ENCODE measurements at regions not wholly inside any gene's neighbourhood (a gene's known extent, or its start where the extent isn't known, plus 50 kb on each side); places are given as distances from the start of the nearest gene placed in this dataset.
A peak's percentile ranks its signal among the peaks of the same experiment; 100 is the strongest.

GRCh38 chr11:119545978-119546915 lies 123.3 kb upstream of the THY1 start:
- DNase-seq = no peak

DNA sequence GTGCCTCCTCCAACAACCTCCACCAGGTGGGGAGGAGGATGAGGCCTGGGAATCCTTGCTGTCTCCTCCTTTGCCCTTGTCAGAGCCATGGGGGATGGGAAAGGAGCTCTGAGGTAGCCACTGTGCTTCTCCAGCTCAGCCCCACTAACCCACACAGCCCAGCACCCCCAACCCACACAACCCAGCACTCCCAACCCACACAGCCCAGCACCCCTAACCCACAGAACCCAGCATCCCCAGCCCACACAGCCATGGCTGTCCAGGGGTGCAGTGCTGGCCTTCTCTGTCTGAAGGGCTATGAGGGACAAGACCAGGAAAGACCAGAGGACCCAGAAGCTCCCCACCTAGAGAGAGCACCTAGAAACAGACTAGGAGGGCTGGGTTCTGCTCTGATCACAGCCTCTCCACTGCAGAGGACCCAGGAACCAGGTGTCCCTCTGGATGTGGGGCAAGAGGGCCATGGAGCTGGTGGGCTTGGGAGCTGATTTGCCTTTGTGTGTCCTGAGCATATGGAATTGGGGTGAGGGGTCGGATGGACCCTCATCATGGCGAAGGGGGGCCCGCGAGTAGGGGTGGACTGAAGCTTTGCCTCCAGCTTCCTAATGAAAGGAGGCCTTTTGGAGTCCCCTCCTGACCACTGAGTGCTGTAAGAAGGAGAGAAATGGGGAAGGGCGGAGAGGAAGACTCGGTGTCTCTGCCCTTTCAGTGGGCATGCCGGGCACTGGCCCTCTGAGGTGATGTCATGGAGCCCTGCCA lies 117.6 kb upstream of the THY1 start:
- no peak for DNase-seq

DNA sequence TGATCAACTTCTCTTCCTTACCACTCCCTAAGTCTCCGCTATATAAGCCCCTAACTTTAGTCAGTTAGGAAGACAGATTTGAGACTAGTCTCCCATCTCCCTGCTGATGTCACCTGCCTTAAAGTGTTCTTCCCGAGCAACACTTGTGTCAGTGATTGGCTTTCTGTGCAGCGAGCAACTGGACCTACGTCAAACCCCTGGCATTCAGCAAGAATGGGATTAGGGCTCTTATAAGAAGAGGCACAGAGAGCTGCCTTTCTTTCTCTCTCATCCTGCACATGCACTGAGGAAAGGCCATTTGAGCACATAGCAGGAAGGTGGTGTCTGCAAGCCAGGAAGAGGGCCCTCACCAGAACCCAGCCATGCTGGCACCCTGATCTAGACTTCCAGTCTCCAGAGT lies 116.6 kb upstream of the THY1 start:
- DNase-seq = no peak

GRCh38 chr11:119538753-119539152 lies 115.8 kb upstream of the THY1 start:
- DNase-seq = no peak

DNA sequence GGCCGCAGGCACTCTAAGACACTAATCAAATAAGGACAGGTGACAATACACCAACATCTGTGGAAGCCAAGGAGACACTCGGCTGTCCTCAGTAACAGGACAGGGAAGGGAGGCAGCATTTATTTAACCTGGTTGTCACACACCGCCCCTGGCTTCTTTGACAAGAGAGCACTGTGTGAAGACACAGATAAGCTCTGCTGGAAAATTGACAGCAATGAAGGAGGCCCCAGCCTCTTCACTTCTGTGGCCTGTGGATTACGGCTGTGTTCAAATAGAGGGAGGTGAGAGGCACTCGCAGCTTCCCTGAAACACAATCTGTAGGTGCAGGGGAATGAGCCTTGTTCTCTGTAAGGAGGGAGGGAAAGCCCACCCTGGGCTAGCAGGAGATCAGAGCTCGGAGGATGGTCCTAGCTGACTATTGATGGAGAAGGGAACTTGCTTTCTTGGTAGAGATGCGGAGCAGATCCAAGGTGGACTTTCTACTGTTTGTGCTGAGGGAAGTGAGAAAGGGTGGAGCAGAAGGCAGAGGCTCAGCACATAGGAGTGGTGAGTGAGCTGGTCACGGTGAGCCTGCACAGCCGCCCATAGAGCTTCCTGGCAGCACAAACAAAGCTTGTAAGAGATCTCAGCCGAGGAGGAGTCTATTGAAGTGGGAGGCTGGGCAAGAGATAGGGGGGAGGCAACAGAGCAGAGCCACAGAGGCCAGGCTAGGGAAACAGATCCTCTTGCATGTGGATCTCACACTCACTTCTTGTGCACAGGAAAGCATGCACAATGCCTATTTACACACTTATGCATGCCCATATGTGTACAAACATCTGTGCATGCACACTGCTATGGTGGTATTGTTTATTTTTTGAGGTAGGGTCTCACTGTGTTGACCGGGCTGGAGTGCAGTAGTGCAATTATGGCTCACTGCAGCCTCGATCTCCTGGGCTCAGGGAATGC lies 114.6 kb upstream of the THY1 start:
- no peak for DNase-seq

GRCh38 chr11:119536801-119537200 lies 113.8 kb upstream of the THY1 start:
- DNase-seq = no peak

DNA sequence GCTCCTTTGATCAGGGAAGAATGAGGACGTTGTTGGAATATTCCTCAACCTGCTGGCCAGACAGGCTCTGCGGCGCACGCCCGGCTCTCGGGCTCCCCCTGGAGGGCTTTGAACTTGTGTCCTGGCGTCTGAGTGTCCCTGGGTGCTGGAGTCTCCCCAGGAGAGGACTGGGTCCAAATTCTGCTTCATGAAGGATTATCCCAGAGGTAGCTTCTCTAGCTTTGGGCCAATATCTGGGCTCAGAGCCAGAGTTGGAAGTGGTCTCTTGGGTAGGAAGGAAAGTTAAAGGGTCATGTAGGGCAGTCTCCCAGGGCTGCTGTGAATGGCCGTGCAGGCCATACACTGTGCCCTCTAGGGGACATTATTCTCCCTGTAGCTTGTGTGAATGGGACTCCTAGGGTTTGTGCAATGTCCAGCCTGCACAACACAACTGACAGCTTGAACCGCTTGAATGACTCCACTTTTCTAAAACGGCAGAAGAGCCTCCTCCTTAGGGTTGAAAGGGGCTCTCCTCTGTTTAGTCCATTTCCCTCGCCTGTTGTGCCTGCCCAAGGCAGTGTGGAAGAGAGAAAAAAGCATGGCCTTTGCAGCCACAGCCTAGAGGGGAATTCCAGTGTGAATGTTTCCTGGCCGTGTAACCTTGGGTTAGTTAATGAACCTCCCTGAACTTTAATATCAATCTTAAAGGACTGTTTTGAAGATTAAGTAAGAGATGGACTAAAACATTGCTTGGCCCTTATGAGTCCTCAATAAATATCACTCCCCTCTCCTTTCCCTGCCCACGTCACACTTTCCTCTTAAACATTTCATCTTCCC lies 111.2 kb upstream of the THY1 start:
- peak; percentile 44 to 67 for DNase-seq

- no peak for DNase-seq
These were observed 110.5 kb upstream of the THY1 start for GRCh38 chr11:119533462-119533861.

DNA sequence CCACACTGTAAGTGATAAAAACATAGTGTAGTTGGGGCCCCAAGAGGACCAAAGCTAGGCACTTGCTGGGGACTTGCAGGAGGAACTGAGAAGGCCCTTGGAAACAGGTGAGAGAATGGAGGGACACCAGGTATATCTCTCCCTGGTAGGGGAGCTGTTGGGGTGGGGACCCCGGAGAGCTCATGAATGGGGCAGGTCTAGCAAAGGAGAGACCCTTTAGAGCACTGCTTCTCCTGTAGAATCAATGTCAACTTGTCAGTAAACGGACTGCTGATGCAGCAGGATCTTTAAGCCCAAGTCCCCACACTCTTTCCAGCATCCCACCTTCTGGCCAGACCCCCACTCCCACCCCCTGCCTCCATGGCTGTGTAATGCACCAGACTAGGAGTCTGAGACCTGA lies 109.6 kb upstream of the THY1 start:
- DNase-seq = no peak

GRCh38 chr11:119531623-119532022 lies 108.7 kb upstream of the THY1 start:
- no peak for DNase-seq

- no peak for DNase-seq
These were observed 108.1 kb upstream of the THY1 start for GRCh38 chr11:119531056-119531455.

DNA sequence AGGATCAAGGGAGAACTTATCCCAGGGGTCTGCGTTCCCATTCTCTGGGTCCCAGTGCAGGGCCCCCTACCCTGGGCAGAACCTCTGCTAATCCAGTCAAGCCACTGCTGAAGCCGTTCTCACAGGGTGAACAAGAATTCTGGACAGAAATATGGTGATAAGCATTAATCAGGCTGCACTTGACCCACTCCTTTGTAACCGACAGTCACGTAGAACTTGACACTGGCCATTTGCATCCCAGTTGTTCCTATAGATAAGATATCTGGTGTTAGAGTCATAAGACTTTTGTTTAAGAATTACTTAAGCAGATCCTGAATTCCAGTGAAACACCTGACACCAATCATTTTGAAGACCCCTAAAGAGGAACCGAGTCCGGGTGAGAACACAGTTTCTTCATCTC lies 107.5 kb upstream of the THY1 start:
- no peak for DNase-seq

DNA sequence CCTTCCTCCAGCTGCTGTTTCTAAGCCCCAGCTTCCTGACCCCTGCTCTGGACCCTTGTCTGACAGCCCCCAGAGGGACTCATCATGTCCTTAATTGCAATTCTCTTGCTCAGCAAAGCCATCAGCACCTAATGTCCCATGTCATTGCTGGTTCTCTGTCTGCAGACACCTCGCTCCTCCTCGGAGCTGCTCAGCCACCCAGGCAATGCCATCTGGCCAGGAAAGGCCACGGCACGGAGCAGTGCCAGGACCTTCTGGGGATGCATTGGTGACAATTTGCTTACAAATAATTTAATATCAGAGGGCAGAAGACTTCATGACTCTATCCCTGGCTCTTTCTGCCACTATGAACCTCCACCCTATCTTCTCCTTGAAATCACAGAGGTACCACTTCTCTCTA lies 107.0 kb upstream of the THY1 start:
- DNase-seq = no peak

DNA sequence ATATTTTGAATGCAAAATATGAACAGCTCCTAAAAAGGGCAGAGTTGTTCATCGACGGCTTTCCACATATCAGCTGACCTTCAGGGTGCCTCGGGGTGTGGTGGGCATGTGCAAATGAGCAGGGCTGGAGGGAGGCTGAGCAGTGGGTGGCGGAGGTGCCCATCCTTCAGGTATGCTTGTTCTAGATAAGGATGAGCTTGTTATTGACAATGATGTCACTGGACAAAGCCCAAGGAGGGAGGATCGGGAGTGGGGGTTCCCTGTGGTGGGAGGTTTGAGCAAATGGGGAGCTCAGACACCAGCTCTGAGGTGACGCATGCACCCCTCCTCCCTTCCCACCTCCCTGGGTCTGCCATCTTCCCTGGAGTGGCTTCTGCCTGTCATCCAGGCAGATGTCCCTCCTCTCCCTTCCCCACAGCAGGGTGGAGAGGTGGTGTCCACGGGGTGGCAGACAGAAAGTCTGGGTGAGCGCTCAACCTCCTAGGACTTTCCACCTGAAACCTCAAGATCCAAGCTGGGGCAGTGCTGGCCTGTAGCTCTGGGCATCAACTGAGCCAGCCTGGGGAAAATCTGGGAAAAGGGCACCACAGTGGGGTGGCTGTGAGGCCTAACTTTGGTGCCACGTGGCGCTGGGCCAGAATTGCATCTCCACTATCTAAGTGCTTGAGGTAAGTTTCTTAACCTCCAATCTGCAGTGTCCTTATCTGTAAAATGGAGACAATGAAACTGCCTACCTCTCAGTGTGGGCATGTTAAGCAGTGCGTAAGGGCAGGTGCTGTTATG lies 106.3 kb upstream of the THY1 start:
- DNase-seq = no peak

DNA sequence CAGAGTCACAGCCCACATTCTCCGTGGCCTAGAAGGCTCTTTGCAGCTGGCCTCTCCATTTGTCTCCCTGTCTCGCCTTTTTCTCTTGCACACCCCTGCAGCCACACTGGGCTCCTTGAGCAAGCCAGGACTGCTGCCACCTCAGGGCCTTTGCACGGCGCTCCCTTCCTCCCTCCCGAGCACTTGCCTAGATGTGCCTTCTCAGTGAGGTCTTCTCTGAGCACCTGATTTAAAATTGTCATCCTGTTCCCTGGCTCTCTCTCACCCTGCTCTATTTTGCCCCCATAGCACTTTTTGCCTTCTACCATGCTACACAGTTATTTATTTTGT lies 102.9 kb upstream of the THY1 start:
- no peak for DNase-seq

DNA sequence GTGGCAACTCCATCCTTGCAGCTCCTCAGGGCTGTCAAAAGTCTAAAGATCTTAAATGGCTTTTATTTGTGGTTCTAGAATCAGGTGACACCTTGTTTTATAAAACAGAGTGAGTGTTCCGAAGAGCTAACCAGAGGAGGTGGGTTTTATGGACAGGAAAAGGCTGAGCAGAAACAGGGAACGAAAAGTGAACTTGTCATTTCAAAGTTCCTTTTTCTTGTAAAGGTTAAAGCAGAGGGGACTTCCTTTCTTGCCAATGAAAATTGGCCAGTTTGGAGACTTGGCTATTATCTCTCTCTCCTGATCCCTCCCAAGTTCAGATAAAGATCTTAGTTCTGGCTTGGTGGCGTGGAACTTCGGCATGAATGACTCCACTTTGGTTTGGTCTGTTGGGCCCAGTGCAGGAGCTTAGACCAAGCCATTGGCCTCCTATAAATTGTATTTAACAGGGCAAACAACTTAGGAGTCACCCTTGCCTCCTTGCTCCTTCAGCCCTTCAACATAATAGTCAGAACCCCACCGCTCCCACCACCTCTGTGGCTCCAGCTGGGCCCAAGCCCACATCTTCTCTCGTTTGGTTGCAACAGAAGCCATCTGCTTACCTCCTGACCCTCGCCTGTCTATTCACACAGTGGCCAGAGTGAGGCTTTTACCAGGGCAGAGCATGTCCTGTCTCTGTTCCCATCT lies 102.4 kb upstream of the THY1 start:
- no peak for DNase-seq

DNA sequence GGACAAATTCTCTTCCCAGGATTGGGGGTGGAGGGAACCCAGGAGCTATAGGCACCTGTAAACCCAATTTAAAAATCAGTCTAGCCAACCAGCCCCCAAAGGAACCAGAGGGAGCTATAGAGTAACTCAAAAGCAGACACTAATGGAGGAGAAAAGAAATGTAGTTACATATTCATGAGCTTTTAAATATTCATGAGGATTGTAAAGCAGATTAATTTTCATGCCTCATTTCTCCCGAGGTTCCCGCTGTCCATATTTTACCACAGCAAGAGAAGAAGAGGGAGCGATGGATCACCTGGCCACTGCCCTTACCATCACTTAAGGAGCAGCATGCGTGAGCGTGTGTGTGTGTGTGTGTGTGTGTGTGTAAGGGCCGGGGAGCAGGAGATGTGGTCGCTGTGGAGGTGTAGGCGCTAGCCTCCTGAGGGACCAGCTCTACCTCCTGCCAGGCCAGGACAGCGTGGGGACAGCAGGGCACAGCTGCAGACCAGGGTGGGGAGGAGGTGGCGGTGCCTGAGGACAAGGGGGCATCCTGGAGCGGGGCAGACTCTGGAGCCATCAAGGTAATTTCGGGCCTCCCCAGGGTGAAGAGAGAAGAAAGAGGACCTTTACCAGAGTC lies 100.7 kb upstream of the THY1 start:
- DNase-seq = no peak

- DNase-seq = no peak
These were observed 99.6 kb upstream of the THY1 start for GRCh38 chr11:119522609-119523008.

DNA sequence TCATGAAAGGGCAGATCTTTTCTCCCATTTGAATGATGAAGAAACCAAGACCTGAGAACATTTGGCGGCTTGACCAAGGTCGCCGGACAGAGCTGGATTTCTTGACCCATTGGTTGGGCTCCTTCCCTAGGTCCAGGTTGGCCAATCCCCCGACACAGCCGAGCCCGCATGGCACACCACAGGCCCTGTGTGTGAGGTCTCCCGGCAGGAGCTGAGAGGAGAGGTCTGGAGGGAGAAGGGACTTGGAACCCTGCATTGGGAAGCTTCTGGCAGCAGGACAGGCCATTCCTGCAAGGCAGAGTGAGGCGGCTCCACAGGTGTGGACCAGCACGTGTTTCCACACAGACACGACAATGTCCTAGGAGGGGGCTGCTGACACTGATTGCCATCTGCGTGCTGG lies 98.6 kb upstream of the THY1 start:
- DNase-seq = no peak

DNA sequence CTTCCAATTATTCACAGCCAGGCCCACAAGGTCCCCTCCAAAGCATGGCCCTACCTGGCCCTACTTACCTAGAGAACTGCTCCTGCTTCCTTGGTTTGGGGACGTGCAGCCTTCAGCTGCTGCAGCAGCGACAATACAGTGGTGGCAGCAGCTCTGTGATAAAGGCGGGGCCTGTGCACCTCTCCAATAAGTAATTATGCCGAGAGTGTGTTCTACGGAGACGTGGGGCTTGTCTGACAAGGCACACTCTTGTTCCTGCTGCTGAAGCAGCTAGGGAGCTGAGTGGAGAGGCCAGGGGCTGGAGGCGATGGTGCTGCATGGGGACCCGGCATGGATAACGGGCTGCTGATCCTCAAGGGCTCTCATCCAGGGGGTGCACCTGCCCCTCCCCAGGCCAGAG lies 98.0 kb upstream of the THY1 start:
- DNase-seq = no peak

Data from SHP77 (cell line).